Liver (tissue), 8 donors: ENCODE measurements at regions not wholly inside any gene's neighbourhood (a gene's known extent, or its start where the extent isn't known, plus 50 kb on each side); places are given as distances from the start of the nearest gene placed in this dataset.

Experiments used
- DNase-seq: peaks from one replicate; pipeline ENCODE4 v3.0.0-alpha.2; 2017; ENCODE audit warnings: low spot score
- H3K27ac ChIP-seq, 2 donors: one replicate each; pipeline ENCODE4 v1.7.0; 2013; ENCODE audit warnings: inconsistent platforms in 2 of 2, low read length in 2 of 2, control low read depth in 1 of 2, low read depth in 1 of 2, mild to moderate bottlenecking in 1 of 2
- H3K27me3 ChIP-seq, 4 donors: one replicate each; pipeline versions ENCODE4 v1.6.1 to v1.7.0; 2013; ENCODE audit warnings: low read length in 3 of 4, inconsistent platforms in 1 of 4, mild to moderate bottlenecking in 1 of 4, moderate library complexity in 1 of 4; ENCODE audit not compliant: control insufficient read depth in 4 of 4, insufficient read depth in 4 of 4
- H3K36me3 ChIP-seq, 4 donors: one replicate each; pipeline versions ENCODE4 v1.6.1 to v1.7.0; 2013; ENCODE audit warnings: low read length in 3 of 4, mild to moderate bottlenecking in 3 of 4, low read depth in 1 of 4, moderate library complexity in 1 of 4; ENCODE audit not compliant: control insufficient read depth in 4 of 4, insufficient read depth in 3 of 4
- H3K4me1 ChIP-seq, 4 donors: one replicate each; pipeline versions ENCODE4 v1.6.1 to v1.7.0; 2013; ENCODE audit warnings: low read length in 3 of 4, mild to moderate bottlenecking in 3 of 4, moderate library complexity in 1 of 4; ENCODE audit not compliant: control insufficient read depth in 4 of 4, insufficient read depth in 4 of 4
- H3K4me3 ChIP-seq, 3 donors: one replicate each; pipeline versions ENCODE4 v1.6.1 to v1.7.0; 2013; ENCODE audit warnings: low read length in 3 of 3, control low read depth in 1 of 3, low read depth in 1 of 3, mild to moderate bottlenecking in 1 of 3
- H3K9ac ChIP-seq, 2 donors: one replicate each; pipeline ENCODE4 v1.7.0; 2013; ENCODE audit warnings: low read length in 2 of 2, mild to moderate bottlenecking in 2 of 2, moderate library complexity in 2 of 2, control low read depth in 1 of 2, low read depth in 1 of 2
- H3K9me3 ChIP-seq, 4 donors: one replicate each; pipeline versions ENCODE4 v1.6.1 to v1.7.0; 2013; ENCODE audit warnings: low read length in 3 of 4; ENCODE audit not compliant: control insufficient read depth in 4 of 4
- EGR1 ChIP-seq, 2 donors: IDR thresholded peaks; 2 replicates each; pipeline ENCODE4 v1.6.1; 2016 to 2018; ENCODE audit warnings: antibody characterized with exemption in 2 of 2, low read depth in 2 of 2
- FOXA1 ChIP-seq: IDR thresholded peaks from 2 replicates; pipeline ENCODE4 v1.6.1; 2016; ENCODE audit warnings: antibody characterized with exemption
- FOXA2 ChIP-seq: IDR thresholded peaks from 2 replicates; pipeline ENCODE4 v1.6.1; 2016; ENCODE audit warnings: antibody characterized with exemption
- GABPA ChIP-seq, 2 donors: IDR thresholded peaks in 1 of 2; conservative IDR thresholded peaks in 1 of 2; 2 replicates each; pipeline ENCODE4 v1.6.1; 2016; ENCODE audit warnings: antibody characterized with exemption in 2 of 2, mild to moderate bottlenecking in 1 of 2, moderate library complexity in 1 of 2
- HNF4A ChIP-seq, 2 donors: conservative IDR thresholded peaks; 2 replicates each; pipeline ENCODE4 v1.6.1; 2016; ENCODE audit warnings: antibody characterized with exemption in 2 of 2, mild to moderate bottlenecking in 2 of 2
- JUND ChIP-seq, 2 donors: IDR thresholded peaks; 2 replicates each; pipeline ENCODE4 v1.6.1; 2016; ENCODE audit warnings: antibody characterized with exemption in 2 of 2
- NR2F2 ChIP-seq: IDR thresholded peaks from 2 replicates; pipeline ENCODE4 v1.6.1; 2016; ENCODE audit warnings: antibody characterized with exemption
- RAD21 ChIP-seq, 2 donors: IDR thresholded peaks; 2 replicates each; pipeline ENCODE4 v1.6.1; 2016; ENCODE audit warnings: antibody characterized with exemption in 2 of 2, mild to moderate bottlenecking in 2 of 2
- RXRA ChIP-seq, 2 donors: IDR thresholded peaks; 2 replicates each; pipeline ENCODE4 v1.6.1; 2017 to 2018; ENCODE audit warnings: antibody characterized with exemption in 2 of 2, mild to moderate bottlenecking in 1 of 2
- SP1 ChIP-seq: IDR thresholded peaks from 2 replicates; pipeline ENCODE4 v1.6.1; 2018; ENCODE audit warnings: antibody characterized with exemption, mild to moderate bottlenecking
- TAF1 ChIP-seq: conservative IDR thresholded peaks from 2 replicates; pipeline ENCODE4 v1.6.1; 2016; ENCODE audit warnings: antibody characterized with exemption, mild to moderate bottlenecking
- YY1 ChIP-seq: IDR thresholded peaks from 2 replicates; pipeline ENCODE4 v1.6.1; 2016; ENCODE audit warnings: antibody characterized with exemption, mild to moderate bottlenecking
- WGBS: extraction: QIAGEN DNeasy Blood & Tissue Kit; methylation state at CpG from one replicate; pipeline ENCODE4 v1.1.7; 2013; 5-methylcytosine and 5-hydroxymethylcytosine counted together
- TF ChIP-seq, protein P1 (sequence below): IDR thresholded peaks from 2 replicates; pipeline ENCODE4 v1.6.1; 2016; ENCODE audit warnings: antibody characterized with exemption
- TF ChIP-seq, protein P2 (sequence below): IDR thresholded peaks from 2 replicates; pipeline ENCODE4 v1.6.1; 2016; ENCODE audit warnings: antibody characterized with exemption
- TF ChIP-seq, protein P3 (sequence below): fragments of 150-350 bp; IDR thresholded peaks from 2 replicates; pipeline ENCODE4 v1.5.1; 2017; ENCODE audit warnings: improper control_type of control experiment, low read depth, low read length; ENCODE audit not compliant: missing input control
- donor health status: healthy.
- donor health status: healthy.
- donor health status: healthy.
- donor health status: healthy.
- donor health status: healthy.

DNA sequence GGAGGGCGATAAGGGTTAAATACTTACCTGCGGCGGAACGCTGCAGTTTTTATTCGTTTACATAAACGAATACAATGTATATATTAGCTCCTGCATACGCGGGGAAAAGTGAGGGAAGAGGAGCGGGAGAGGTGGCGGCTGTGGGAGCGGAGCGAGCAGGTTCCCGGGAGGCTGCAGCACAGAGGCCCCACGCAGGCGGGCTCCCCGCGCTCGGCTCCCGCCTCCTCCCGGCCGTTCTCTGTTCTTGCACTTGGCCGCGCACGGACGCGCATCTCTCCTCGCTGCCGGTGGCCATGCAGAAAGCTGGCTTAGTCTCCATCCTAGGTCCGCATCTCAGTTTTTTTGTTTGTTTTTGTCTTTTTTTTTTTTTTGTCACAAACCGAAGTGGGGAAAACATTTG lies 340.4 kb upstream of the FAT1 start:
- TF ChIP-seq RAD21 (IDR thresholded peaks at IDR 0.05) = no peak
- no peak for TF ChIP-seq FOXA2
- no peak for TF ChIP-seq SP1
- no peak for TF ChIP-seq NR2F2
- no peak for TF ChIP-seq EGR1 (IDR thresholded peaks at IDR 0.05; ENCODE audit: low read depth in 2 of 2)
- TF ChIP-seq, protein P1, sequence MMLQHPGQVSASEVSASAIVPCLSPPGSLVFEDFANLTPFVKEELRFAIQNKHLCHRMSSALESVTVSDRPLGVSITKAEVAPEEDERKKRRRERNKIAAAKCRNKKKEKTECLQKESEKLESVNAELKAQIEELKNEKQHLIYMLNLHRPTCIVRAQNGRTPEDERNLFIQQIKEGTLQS = no peak
- TF ChIP-seq, protein P2, sequence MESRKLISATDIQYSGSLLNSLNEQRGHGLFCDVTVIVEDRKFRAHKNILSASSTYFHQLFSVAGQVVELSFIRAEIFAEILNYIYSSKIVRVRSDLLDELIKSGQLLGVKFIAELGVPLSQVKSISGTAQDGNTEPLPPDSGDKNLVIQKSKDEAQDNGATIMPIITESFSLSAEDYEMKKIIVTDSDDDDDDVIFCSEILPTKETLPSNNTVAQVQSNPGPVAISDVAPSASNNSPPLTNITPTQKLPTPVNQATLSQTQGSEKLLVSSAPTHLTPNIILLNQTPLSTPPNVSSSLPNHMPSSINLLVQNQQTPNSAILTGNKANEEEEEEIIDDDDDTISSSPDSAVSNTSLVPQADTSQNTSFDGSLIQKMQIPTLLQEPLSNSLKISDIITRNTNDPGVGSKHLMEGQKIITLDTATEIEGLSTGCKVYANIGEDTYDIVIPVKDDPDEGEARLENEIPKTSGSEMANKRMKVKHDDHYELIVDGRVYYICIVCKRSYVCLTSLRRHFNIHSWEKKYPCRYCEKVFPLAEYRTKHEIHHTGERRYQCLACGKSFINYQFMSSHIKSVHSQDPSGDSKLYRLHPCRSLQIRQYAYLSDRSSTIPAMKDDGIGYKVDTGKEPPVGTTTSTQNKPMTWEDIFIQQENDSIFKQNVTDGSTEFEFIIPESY = no peak
- TF ChIP-seq YY1 = no peak
- TF ChIP-seq TAF1 = no peak
- no peak for TF ChIP-seq JUND (IDR thresholded peaks at IDR 0.05)
- no peak for TF ChIP-seq HNF4A (conservative IDR thresholded peaks at IDR 0.05)
- no peak for TF ChIP-seq FOXA1
- Histone ChIP-seq H3K9me3 (no peaks in the 10 kb centered on the region), H3K27me3 (no peaks in the 10 kb centered on the region), H3K9ac (no peak overlapping the region), H3K4me3 (no peak overlapping the region), H3K27ac (no peak overlapping the region), H3K4me1 (no peaks in the 10 kb centered on the region), H3K36me3 (no peaks in the 10 kb centered on the region)
- WGBS = 88% methylated on average over 30 of the region's 30 CpGs
- DNase-seq = no peak

DNA sequence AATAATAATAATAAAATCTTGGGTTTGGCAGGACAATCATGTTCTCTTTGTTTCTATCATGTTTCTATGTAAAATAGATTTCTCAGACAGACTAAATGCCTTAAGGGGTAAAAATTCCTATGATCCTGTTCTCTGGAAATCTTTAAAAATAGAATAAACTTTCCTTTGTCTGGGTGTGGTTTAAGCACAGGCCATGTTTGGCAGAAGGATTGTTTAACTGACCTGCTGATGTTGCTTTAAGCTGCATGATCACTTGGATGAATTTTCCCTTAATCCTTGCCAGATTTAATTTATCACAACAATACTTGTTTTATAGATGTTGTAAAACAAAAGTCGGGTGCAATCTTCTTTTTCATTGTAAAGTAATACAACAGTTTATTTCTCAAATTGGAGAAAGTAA lies 341.7 kb upstream of the FAT1 start:
- DNase-seq = no peak
- 53% methylated on average over 1 of the region's 1 CpG for WGBS

DNA sequence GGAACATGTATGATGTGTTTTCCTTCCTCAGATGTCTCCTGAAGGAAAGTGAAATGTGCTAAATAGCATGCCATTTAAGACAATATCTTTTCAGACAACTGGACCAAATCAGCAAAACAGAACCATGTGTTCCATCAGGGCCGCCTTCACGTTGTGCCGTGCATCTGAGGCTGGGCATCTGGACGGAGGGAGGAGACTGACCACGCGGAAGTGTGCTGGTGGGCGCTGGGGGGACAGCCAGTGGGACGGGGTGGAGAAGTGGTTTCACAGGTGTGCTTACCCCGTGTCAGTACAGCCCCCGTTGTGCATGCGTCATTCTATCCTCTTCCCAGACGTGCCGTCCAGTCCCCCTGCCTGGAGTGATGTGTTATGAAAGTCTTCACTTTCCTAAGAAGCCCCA lies 342.1 kb upstream of the FAT1 start:
- no peaks in the 10 kb centered on the region for H3K36me3 ChIP-seq
- no peak overlapping the region for H3K27ac ChIP-seq
- 83% methylated on average over 13 of the region's 13 CpGs for WGBS
- no peaks in the 10 kb centered on the region for H3K9me3 ChIP-seq
- no peak overlapping the region for H3K4me3 ChIP-seq
- DNase-seq = no peak
- H3K27me3 ChIP-seq = peaks cover 0 to 3% (median under 1%) of the 10 kb centered on the region in 4 donors
- H3K9ac ChIP-seq = no peak overlapping the region
- H3K4me1 ChIP-seq = no peaks in the 10 kb centered on the region
- TF ChIP-seq, protein P3, sequence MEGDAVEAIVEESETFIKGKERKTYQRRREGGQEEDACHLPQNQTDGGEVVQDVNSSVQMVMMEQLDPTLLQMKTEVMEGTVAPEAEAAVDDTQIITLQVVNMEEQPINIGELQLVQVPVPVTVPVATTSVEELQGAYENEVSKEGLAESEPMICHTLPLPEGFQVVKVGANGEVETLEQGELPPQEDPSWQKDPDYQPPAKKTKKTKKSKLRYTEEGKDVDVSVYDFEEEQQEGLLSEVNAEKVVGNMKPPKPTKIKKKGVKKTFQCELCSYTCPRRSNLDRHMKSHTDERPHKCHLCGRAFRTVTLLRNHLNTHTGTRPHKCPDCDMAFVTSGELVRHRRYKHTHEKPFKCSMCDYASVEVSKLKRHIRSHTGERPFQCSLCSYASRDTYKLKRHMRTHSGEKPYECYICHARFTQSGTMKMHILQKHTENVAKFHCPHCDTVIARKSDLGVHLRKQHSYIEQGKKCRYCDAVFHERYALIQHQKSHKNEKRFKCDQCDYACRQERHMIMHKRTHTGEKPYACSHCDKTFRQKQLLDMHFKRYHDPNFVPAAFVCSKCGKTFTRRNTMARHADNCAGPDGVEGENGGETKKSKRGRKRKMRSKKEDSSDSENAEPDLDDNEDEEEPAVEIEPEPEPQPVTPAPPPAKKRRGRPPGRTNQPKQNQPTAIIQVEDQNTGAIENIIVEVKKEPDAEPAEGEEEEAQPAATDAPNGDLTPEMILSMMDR = no peak
- no peak for TF ChIP-seq FOXA2

More for the DNA sequence above, 341.7 kb upstream of the FAT1 start:
- Histone ChIP-seq H3K9me3 (no peaks in the 10 kb centered on the region), H3K27me3 (peaks cover 0 to 3% (median under 1%) of the 10 kb centered on the region in 4 donors), H3K4me3 (no peak overlapping the region), H3K27ac (no peak overlapping the region), H3K9ac (no peak overlapping the region), H3K4me1 (no peaks in the 10 kb centered on the region), H3K36me3 (no peaks in the 10 kb centered on the region)
- TF ChIP-seq RXRA (IDR thresholded peaks at IDR 0.05) = no peak
- TF ChIP-seq GABPA (IDR thresholded peaks at IDR 0.05 in 1 of 2, conservative IDR thresholded peaks at IDR 0.05 in 1 of 2) = no peak
- no peak for TF ChIP-seq SP1
